K562 (cell line): ENCODE measurements at regions not wholly inside any gene's neighbourhood (a gene's known extent, or its start where the extent isn't known, plus 50 kb on each side); places are given as distances from the start of the nearest gene placed in this dataset.
"Not testable (repeated sequence)": the region's sequence is repeated elsewhere in the genome, so short reads cannot be mapped to it uniquely, and the experiment has no call there.

Experiments
- ATF4 ChIP-seq: fragments of 450-650 bp; formaldehyde crosslinking; IDR thresholded peaks from 2 replicates; pipeline ENCODE4 v1.4.0; 2022; ENCODE audit warnings: mild to moderate bottlenecking, moderate library complexity
- HNRNPLL ChIP-seq: fragments of 200-400 bp; formaldehyde crosslinking; IDR thresholded peaks from 2 replicates; pipeline ENCODE4 v1.6.1; 2017; ENCODE audit warnings: low read length, low read depth, mild to moderate bottlenecking; ENCODE audit not compliant: poor library complexity, severe bottlenecking
- KLF16 ChIP-seq: IDR thresholded peaks from 2 replicates; pipeline ENCODE4 v1.6.1; 2016; ENCODE audit warnings: antibody characterized with exemption
- MAFF ChIP-seq: IDR thresholded peaks from 2 replicates; pipeline ENCODE4 v1.6.1; 2012; ENCODE audit warnings: low read length, improper control_type of control experiment
- POLR2AphosphoS5 ChIP-seq: IDR thresholded peaks from 2 replicates; pipeline ENCODE4 v1.6.1; 2011; ENCODE audit warnings: mild to moderate bottlenecking, low read depth, low read length, moderate library complexity; ENCODE audit not compliant: control insufficient read depth, insufficient read depth
- SAP30 ChIP-seq: fragments of 200-600 bp; sonication (generic); IDR thresholded peaks from 2 replicates; pipeline ENCODE4 v1.6.1; 2012; ENCODE audit warnings: borderline replicate concordance, low read depth, mild to moderate bottlenecking, moderate library complexity, low read length, control low read depth, inconsistent platforms; ENCODE audit not compliant: insufficient read depth, poor library complexity, severe bottlenecking

- TF ChIP-seq KLF16; POLR2AphosphoS5; ATF4 (CRISPR knock-in tag); SAP30; MAFF; HNRNPLL: not testable (repeated sequence)
Measured at GRCh38 chr5:125079028-125079427, 332.6 kb upstream of the ZNF608 start.
